ENCODE measurements at regions not wholly inside any gene's neighbourhood (a gene's known extent, or its start where the extent isn't known, plus 50 kb on each side); places are given as distances from the start of the nearest gene placed in this dataset.

DNA sequence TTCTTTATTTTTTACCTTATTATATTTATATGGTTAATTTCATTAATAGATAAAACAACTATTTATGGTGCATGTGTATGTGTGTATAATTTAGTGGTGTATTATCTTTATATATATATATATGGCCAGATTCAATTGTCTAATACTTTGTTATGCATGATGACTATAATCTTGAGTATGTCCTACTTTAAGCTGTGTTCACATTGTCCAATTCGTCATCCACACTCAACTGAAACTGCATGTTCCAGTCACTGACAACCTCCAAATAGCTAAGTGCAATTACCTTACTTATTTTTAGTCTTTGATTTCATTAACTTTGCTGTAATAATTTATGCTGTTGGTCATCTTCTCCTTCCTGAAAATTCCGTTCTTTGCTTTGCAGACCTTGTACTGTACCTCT, 306.5 kb upstream of the TMTC1 start:
- DNase-seq (ENCODE audit: low spot score), result no peak

GRCh38 chr12:30088259-30088995, 304.7 kb upstream of the TMTC1 start:
- DNase-seq (ENCODE audit: low spot score), result no peak

GRCh38 chr12:30082381-30082780, 298.6 kb upstream of the TMTC1 start:
- DNase-seq (ENCODE audit: low spot score), result no peak

DNA sequence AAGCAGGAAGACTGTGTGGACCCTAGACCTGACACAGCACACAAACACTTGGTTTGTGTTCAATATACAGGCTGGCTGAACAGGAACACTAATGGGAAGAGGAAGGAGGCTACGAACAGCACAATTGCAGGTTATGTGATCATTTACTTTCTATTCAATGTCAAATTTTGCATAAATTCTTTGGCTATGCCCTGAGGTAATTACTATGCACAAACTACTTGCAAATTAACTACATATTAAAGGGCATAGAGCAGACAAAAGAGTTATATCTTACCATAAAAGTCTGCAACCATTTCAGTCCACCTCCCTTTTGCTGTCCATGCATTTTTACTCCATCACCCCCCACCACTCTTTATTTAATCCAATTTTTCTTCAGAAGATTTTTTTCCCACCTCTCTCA, 291.2 kb upstream of the TMTC1 start:
- DNase-seq (ENCODE audit: low spot score), result no peak

DNA sequence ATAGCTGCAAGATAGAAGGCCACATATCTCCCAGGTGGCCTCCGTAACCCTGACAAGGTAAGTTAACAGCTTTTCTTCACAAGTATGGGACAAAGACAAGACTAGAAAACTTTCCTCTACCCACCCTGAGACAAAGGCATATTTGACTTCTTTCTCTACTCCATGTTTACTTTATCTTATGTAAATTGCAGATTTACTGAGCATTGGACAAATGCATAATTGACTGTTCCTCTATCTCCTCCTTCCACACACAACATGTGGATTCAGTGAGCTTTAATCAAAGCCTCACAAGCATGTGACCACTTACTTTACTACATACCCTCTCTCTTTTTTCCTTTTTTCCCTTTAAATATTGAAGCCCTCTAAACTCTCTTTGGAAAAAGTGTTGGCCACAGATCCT, 289.1 kb upstream of the TMTC1 start:
- DNase-seq (ENCODE audit: low spot score), result no peak

GRCh38 chr12:30067146-30067545, 283.4 kb upstream of the TMTC1 start:
- no peak for DNase-seq (ENCODE audit: low spot score)

GRCh38 chr12:30064906-30065305, 281.2 kb upstream of the TMTC1 start:
- DNase-seq (ENCODE audit: low spot score), result no peak

DNA sequence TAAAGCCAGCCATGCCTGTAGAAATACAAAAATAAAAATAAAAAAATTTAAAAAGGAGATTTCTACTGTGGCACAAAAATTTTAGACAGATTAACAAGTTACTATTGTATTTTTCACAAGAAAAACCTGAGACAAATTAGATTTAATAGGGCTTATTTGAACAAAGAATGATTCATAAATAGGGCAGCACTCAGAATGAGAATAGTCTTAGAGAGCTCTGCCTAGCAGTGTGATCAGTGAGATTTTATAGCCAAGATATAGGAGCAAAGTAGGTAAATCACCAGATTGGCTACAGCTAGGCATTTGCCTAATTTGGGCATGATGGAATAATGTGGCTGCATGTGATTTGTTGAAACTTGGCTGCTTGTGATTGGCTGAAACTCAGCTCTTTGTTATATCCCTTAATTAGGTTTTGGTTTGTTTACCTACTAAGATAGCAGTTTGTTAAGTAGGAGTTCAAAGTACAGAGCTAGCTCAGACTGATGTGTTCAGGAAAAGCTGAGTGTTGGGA, 279.7 kb upstream of the TMTC1 start:
- DNase-seq (ENCODE audit: low spot score), result no peak

DNA sequence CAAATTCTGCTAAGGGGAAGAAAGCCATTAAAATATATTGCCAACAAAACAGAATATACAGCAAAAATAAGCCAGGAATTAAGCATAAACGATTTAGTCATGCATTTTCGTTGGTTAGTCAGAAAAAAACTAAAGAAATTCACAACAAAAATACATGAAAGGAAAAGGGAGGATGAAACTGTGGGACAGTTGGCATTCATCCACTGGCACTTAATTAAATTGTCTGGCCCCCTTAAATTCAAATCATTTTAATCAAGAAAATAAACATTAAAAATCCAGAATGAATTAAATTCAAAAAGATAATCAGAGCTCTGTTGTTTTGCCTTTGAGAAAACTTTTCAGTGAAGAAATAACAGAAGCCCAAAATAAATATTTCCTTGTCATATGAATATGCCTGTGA, 264.6 kb upstream of the TMTC1 start:
- no peak for DNase-seq (ENCODE audit: low spot score)

DNA sequence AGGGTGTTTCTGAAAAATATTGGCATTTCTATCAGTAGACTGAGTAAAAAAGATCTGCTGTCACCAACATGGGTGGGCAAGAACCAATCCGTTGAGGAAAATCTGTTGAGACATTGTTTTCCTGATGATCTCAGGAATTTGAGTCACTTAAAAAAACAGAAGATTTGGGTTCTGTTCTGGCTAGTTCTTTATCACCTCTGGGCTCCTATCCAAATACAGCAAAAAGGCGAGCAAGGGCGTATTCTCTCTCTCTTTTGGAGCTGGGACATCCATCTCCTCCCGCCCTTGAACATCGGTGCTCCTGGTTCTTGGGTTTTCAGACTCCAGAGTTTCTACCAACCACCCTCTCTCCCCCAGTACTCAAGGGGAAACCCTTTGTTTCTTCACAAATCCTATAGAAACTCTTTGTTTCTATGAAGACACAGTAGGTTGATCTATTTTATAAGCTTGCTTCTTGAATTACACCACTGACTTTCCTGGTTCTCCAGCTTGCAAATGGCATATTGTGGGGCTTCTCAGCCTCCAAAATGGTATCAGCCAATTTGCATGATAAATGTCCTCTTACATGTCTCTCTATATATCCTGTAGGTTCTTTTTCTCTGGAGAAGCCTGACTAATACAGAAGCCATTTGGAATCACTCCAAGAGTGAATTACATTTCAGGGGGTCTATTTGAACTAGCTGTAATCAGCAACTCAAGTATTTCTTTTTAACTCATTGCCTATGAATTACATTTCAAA, 263.9 kb upstream of the TMTC1 start:
- no peak for DNase-seq (ENCODE audit: low spot score)

GRCh38 chr12:30046376-30046775, 262.6 kb upstream of the TMTC1 start:
- no peak for DNase-seq (ENCODE audit: low spot score)

DNA sequence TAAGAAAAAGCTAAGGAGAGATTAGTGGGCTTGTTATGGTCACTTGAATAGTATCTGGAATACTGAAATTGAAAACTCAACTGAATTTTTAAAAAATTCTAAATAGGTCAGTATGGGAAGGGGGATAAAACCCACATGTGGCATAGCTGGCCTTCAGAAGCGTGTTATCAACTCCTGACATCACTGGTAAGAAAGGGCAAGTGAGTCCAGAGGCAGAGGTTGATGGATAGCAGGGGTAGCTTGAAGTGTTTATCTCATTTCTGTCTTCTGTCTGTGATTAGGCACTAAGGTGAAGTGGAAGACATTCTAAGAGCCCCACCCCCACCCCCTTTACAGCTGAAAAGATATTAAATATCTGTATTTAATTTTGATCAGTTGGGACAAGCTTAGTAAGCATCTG, 261.4 kb upstream of the TMTC1 start:
- no peak for DNase-seq (ENCODE audit: low spot score)

GRCh38 chr12:30044206-30044605, 260.5 kb upstream of the TMTC1 start:
- DNase-seq (ENCODE audit: low spot score), result no peak

GRCh38 chr12:30043151-30043847, 259.6 kb upstream of the TMTC1 start:
- no peak for DNase-seq (ENCODE audit: low spot score)

GRCh38 chr12:30041096-30041495, 257.4 kb upstream of the TMTC1 start:
- no peak for DNase-seq (ENCODE audit: low spot score)

GRCh38 chr12:30030693-30031374, 247.1 kb upstream of the TMTC1 start:
- DNase-seq (ENCODE audit: low spot score), result no peak

GRCh38 chr12:30026621-30027234, 243.0 kb upstream of the TMTC1 start:
- peak; percentile 87 for DNase-seq (ENCODE audit: low spot score)

GRCh38 chr12:30025317-30025716, 241.6 kb upstream of the TMTC1 start:
- no peak for DNase-seq (ENCODE audit: low spot score)

DNA sequence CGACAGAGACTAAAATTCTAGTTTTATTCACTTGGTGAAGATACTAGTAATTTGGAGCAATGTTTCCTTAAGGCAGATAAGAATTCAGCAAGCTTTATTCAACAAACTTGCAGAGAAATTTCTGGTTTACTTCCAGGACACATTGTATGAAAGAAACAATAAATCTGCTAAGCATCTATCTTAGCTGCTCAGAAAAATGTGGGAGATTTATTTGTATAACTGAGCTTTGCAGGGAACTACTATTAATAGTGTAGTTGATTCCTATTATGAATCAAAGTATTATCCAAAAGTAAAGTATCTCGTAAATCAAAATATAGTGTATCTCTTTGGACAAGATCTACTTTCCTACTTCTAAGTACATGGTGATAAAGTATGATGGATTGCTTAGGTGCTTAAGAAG, 239.4 kb upstream of the TMTC1 start:
- no peak for DNase-seq (ENCODE audit: low spot score)

- no peak for DNase-seq (ENCODE audit: low spot score)
Measured at GRCh38 chr12:30021051-30021833, 237.5 kb upstream of the TMTC1 start.
